CD4-positive, alpha-beta memory T cell (primary cell): ENCODE measurements at regions not wholly inside any gene's neighbourhood (a gene's known extent, or its start where the extent isn't known, plus 50 kb on each side); places are given as distances from the start of the nearest gene placed in this dataset.
"Not testable (repeated sequence)": the region's sequence is repeated elsewhere in the genome, so short reads cannot be mapped to it uniquely, and the experiment has no call there.

Experiments used
- CTCF ChIA-PET: fragments of 350-600 bp; sonication (Branson Sonifier 250); formaldehyde crosslinking; loops from one replicate; lab custom pipeline; 2021; ENCODE audit warnings: inconsistent platforms; ENCODE audit not compliant: partially characterized antibody; lab: Charles Lee
- POLR2A ChIA-PET: fragments of 350-600 bp; sonication (Branson Sonifier 250); formaldehyde crosslinking; loops from one replicate; lab custom pipeline; 2021; ENCODE audit not compliant: partially characterized antibody; lab: Charles Lee
- DNase-seq, 5 donors: peaks; one replicate each; pipeline versions ENCODE4 v3.0.0 to v3.0.0-alpha.2; 2020 to 2022; ENCODE audit warnings: mixed read lengths in 1 of 5
- H3K27ac ChIP-seq: one replicate; pipeline ENCODE4 v1.7.0; 2013; ENCODE audit warnings: low read depth, low read length
- H3K27me3 ChIP-seq: 2 replicates; pipeline ENCODE4 v1.7.0; 2013; ENCODE audit warnings: mild to moderate bottlenecking, low read length, moderate library complexity; ENCODE audit not compliant: insufficient read depth
- H3K36me3 ChIP-seq: 2 replicates; pipeline ENCODE4 v1.7.0; 2013; ENCODE audit warnings: mild to moderate bottlenecking, low read length, moderate library complexity; ENCODE audit not compliant: insufficient read depth
- H3K4me1 ChIP-seq: 2 replicates; pipeline ENCODE4 v1.7.0; 2013; ENCODE audit warnings: mild to moderate bottlenecking, low read length, moderate library complexity; ENCODE audit not compliant: insufficient read depth
- H3K4me3 ChIP-seq, 2 donors: one replicate each; pipeline ENCODE4 v1.7.0; 2013; ENCODE audit warnings: low read length in 2 of 2, mild to moderate bottlenecking in 1 of 2
- H3K9me3 ChIP-seq, 2 donors: one replicate each; pipeline ENCODE4 v1.7.0; 2013; ENCODE audit warnings: low read length in 2 of 2, control low read depth in 1 of 2; ENCODE audit not compliant: control insufficient read depth in 1 of 2
- H3K27ac Mint-ChIP-seq, 7 donors: one replicate each; pipeline ENCODE4 v1.8.0; 2020 to 2021; ENCODE audit warnings: mixed read lengths in 7 of 7, mild to moderate bottlenecking in 6 of 7, inconsistent platforms in 3 of 7, moderate library complexity in 3 of 7
- H3K27me3 Mint-ChIP-seq, 2 donors: one replicate each; pipeline ENCODE4 v1.8.0; 2020 to 2021; ENCODE audit warnings: mixed read lengths in 2 of 2
- H3K36me3 Mint-ChIP-seq, 2 donors: one replicate each; pipeline ENCODE4 v1.8.0; 2020 to 2021; ENCODE audit warnings: mixed read lengths in 2 of 2, inconsistent platforms in 1 of 2, mild to moderate bottlenecking in 1 of 2
- H3K4me1 Mint-ChIP-seq, 4 donors: one replicate each; pipeline ENCODE4 v1.8.0; 2020 to 2021; ENCODE audit warnings: mixed read lengths in 4 of 4, mild to moderate bottlenecking in 1 of 4
- H3K4me3 Mint-ChIP-seq, 8 donors: one replicate each; pipeline ENCODE4 v1.8.0; 2020 to 2021; ENCODE audit warnings: mixed read lengths in 8 of 8, mild to moderate bottlenecking in 7 of 8, moderate library complexity in 6 of 8, inconsistent platforms in 3 of 8
- H3K9me3 Mint-ChIP-seq, 8 donors: one replicate each; pipeline ENCODE4 v1.8.0; 2020 to 2021; ENCODE audit warnings: mixed read lengths in 8 of 8, mild to moderate bottlenecking in 5 of 8, inconsistent platforms in 3 of 8, moderate library complexity in 1 of 8
- intact Hi-C: fragments of 100-400 bp; cut with micrococcal nuclease; formaldehyde crosslinking; loops from one replicate; pipeline ENCODE4 v1.15.1; 2023

- no peak overlapping the region for H3K27ac ChIP-seq
- no peaks in the 10 kb centered on the region for H3K36me3 ChIP-seq
- intact Hi-C loops = loop anchor here (10.0 kb wide), 1 partner anchor 366 kb away; no protein-coding TSS in a partner anchor
- Mint-ChIP-seq H3K36me3 (no peaks in the 10 kb centered on the region), H3K4me1 (no peaks in the 10 kb centered on the region), H3K9me3 (no peaks in the 10 kb centered on the region), H3K27me3 (peaks cover 0 to 2% of the 10 kb centered on the region in 2 donors), H3K27ac (no peak overlapping the region), H3K4me3 (no peak overlapping the region)
- H3K9me3 ChIP-seq = no peaks in the 10 kb centered on the region
- no peaks in the 10 kb centered on the region for H3K4me1 ChIP-seq
- CTCF ChIA-PET = interaction anchor here (1.1 to 1.7 kb wide), 2 partner anchors 10 to 13 kb away, joined by 3 to 6 read pairs; no protein-coding TSS in a partner anchor
- no peaks in the 10 kb centered on the region for H3K27me3 ChIP-seq
- POLR2A ChIA-PET = no interaction called here
- no peak for DNase-seq
- H3K4me3 ChIP-seq = no peak overlapping the region
These were observed 246.1 kb upstream of the RASGRP1 start for GRCh38 chr15:38810686-38811085.

- POLR2A ChIA-PET, DNase-seq, H3K36me3 Mint-ChIP-seq, H3K4me3 ChIP-seq, H3K4me3 Mint-ChIP-seq, H3K27me3 Mint-ChIP-seq, H3K27me3 ChIP-seq, H3K9me3 ChIP-seq, H3K4me1 Mint-ChIP-seq, H3K36me3 ChIP-seq, CTCF ChIA-PET, H3K27ac Mint-ChIP-seq, H3K27ac ChIP-seq, H3K4me1 ChIP-seq, H3K9me3 Mint-ChIP-seq: not testable (repeated sequence)
- intact Hi-C loops = loop anchor here (10.0 kb wide), 1 partner anchor 369 kb away; no protein-coding TSS in a partner anchor
These were observed 249.6 kb upstream of the RASGRP1 start for GRCh38 chr15:38814254-38814653.

GRCh38 chr15:38814891-38815290, 250.3 kb upstream of the RASGRP1 start:
- peaks cover 0 to 2% of the 10 kb centered on the region in 2 donors for H3K27me3 Mint-ChIP-seq
- no peak for DNase-seq
- Histone ChIP-seq H3K27ac (no peak overlapping the region), H3K4me3 (no peak overlapping the region), H3K36me3 (no peaks in the 10 kb centered on the region), H3K9me3 (no peaks in the 10 kb centered on the region), H3K4me1 (no peaks in the 10 kb centered on the region), H3K27me3 (no peaks in the 10 kb centered on the region)
- no peak overlapping the region for H3K27ac Mint-ChIP-seq
- no peaks in the 10 kb centered on the region for H3K9me3 Mint-ChIP-seq
- no peak overlapping the region for H3K4me3 Mint-ChIP-seq
- ChIA-PET POLR2A (no interaction called here), CTCF (interaction anchor here (0.7 to 3.1 kb wide), 2 partner anchors 681 to 942 kb away, joined by 3 to 21 read pairs; no protein-coding TSS in a partner anchor)
- intact Hi-C loops = loop anchor here (5.0 to 10.0 kb wide), 3 partner anchors 108 to 1062 kb away; no protein-coding TSS in a partner anchor
- no peaks in the 10 kb centered on the region for H3K36me3 Mint-ChIP-seq
- H3K4me1 Mint-ChIP-seq = peaks cover 0 to 5% (median 2%) of the 10 kb centered on the region in 4 donors

GRCh38 chr15:38817427-38818156, 253.0 kb upstream of the RASGRP1 start:
- H3K9me3 Mint-ChIP-seq = no peaks in the 10 kb centered on the region
- H3K27me3 ChIP-seq = no peaks in the 10 kb centered on the region
- H3K4me1 Mint-ChIP-seq = peaks cover 0 to 5% (median 2%) of the 10 kb centered on the region in 4 donors
- DNase-seq = peak; percentile 69 to 78 (median 73)
- H3K4me3 Mint-ChIP-seq = peak overlapping the region in 4 of 8 donors; percentile 17 to 52 (median 20)
- H3K36me3 Mint-ChIP-seq = no peaks in the 10 kb centered on the region
- no peaks in the 10 kb centered on the region for H3K9me3 ChIP-seq
- ChIA-PET POLR2A (no interaction called here), CTCF (interaction anchor here (0.8 to 3.1 kb wide), 16 partner anchors 8 to 939 kb away, joined by 3 to 21 read pairs (median 4); partner anchors contain the start of gene THBS1)
- no peak overlapping the region for H3K27ac ChIP-seq
- H3K4me1 ChIP-seq = no peaks in the 10 kb centered on the region
- no peak overlapping the region for H3K27ac Mint-ChIP-seq
- no peaks in the 10 kb centered on the region for H3K36me3 ChIP-seq
- no peak overlapping the region for H3K4me3 ChIP-seq
- intact Hi-C loops = loop anchor here (1.0 to 10.0 kb wide), 5 partner anchors 110 to 1060 kb away; no protein-coding TSS in a partner anchor
- peaks cover 0 to 2% of the 10 kb centered on the region in 2 donors for H3K27me3 Mint-ChIP-seq

- H3K27ac Mint-ChIP-seq = no peak overlapping the region
- intact Hi-C loops = loop anchor here (5.0 to 10.0 kb wide), 3 partner anchors 111 to 1059 kb away; no protein-coding TSS in a partner anchor
- no peak for DNase-seq
These were observed 253.7 kb upstream of the RASGRP1 start for GRCh38 chr15:38818157-38818790.

GRCh38 chr15:38819387-38819950, 254.9 kb upstream of the RASGRP1 start:
- Mint-ChIP-seq H3K4me1 (peaks cover 0 to 5% (median 2%) of the 10 kb centered on the region in 4 donors), H3K27me3 (peaks cover 0 to 2% of the 10 kb centered on the region in 2 donors), H3K27ac (peak overlapping the region in 1 of 7 donors; percentile 38), H3K9me3 (no peaks in the 10 kb centered on the region), H3K4me3 (no peak overlapping the region), H3K36me3 (no peaks in the 10 kb centered on the region)
- H3K9me3 ChIP-seq = no peaks in the 10 kb centered on the region
- no peak for DNase-seq
- H3K4me1 ChIP-seq = no peaks in the 10 kb centered on the region
- no peaks in the 10 kb centered on the region for H3K27me3 ChIP-seq
- H3K27ac ChIP-seq = no peak overlapping the region
- H3K36me3 ChIP-seq = no peaks in the 10 kb centered on the region
- H3K4me3 ChIP-seq = no peak overlapping the region
- POLR2A ChIA-PET = no interaction called here
- intact Hi-C loops = loop anchor here (5.0 to 10.0 kb wide), 3 partner anchors 112 to 1058 kb away; no protein-coding TSS in a partner anchor
- CTCF ChIA-PET = interaction anchor here (0.7 to 2.9 kb wide), 8 partner anchors 8 to 937 kb away, joined by 3 to 13 read pairs (median 5); no protein-coding TSS in a partner anchor

More at GRCh38 chr15:38818157-38818790, 253.7 kb upstream of the RASGRP1 start:
- Histone ChIP-seq H3K36me3 (no peaks in the 10 kb centered on the region), H3K27me3 (no peaks in the 10 kb centered on the region), H3K4me3 (no peak overlapping the region), H3K27ac (no peak overlapping the region), H3K4me1 (no peaks in the 10 kb centered on the region), H3K9me3 (no peaks in the 10 kb centered on the region)
- no peaks in the 10 kb centered on the region for H3K36me3 Mint-ChIP-seq
- peak overlapping the region in 3 of 8 donors; percentile 18 to 52 (median 22) for H3K4me3 Mint-ChIP-seq
- H3K9me3 Mint-ChIP-seq = no peaks in the 10 kb centered on the region
- H3K4me1 Mint-ChIP-seq = peaks cover 0 to 5% (median 2%) of the 10 kb centered on the region in 4 donors
- H3K27me3 Mint-ChIP-seq = peaks cover 0 to 2% of the 10 kb centered on the region in 2 donors
- CTCF ChIA-PET = interaction anchor here (0.7 to 2.9 kb wide), 4 partner anchors 10 to 938 kb away, joined by 3 to 13 read pairs (median 4); no protein-coding TSS in a partner anchor
- POLR2A ChIA-PET = no interaction called here
